Endodermal cell (in vitro differentiated cells): ENCODE measurements at regions not wholly inside any gene's neighbourhood (a gene's known extent, or its start where the extent isn't known, plus 50 kb on each side); places are given as distances from the start of the nearest gene placed in this dataset.

Source experiments
- DNase-seq: peaks from one replicate; pipeline ENCODE4 v3.0.0-alpha.2; 2017
- H3K27ac ChIP-seq: 2 replicates; pipeline ENCODE4 v1.5.1; 2013; ENCODE audit warnings: mild to moderate bottlenecking, low read depth, low read length, moderate library complexity
- H3K27me3 ChIP-seq: 2 replicates; pipeline ENCODE4 v1.6.1; 2013; ENCODE audit warnings: mild to moderate bottlenecking, low read length, moderate library complexity; ENCODE audit not compliant: insufficient read depth, control insufficient read depth, poor library complexity, severe bottlenecking
- H3K36me3 ChIP-seq: 2 replicates; pipeline ENCODE4 v1.7.0; 2013; ENCODE audit warnings: mild to moderate bottlenecking, low read length, moderate library complexity; ENCODE audit not compliant: control insufficient read depth, insufficient read depth
- H3K4me1 ChIP-seq: one replicate; pipeline ENCODE4 v1.7.0; 2013; ENCODE audit warnings: low read length; ENCODE audit not compliant: control insufficient read depth, insufficient read depth
- H3K4me3 ChIP-seq: 2 replicates; pipeline ENCODE4 v1.5.1; 2013; ENCODE audit warnings: mild to moderate bottlenecking, low read length, moderate library complexity
- H3K9ac ChIP-seq: 2 replicates; pipeline ENCODE4 v1.6.1; 2013; ENCODE audit warnings: mild to moderate bottlenecking, low read length, moderate library complexity; ENCODE audit not compliant: poor library complexity, severe bottlenecking; ENCODE audit errors: extremely low read depth
- H3K9me3 ChIP-seq: 2 replicates; pipeline ENCODE4 v1.6.1; 2013; ENCODE audit warnings: mild to moderate bottlenecking, low read length, moderate library complexity; ENCODE audit not compliant: control insufficient read depth
- H3K27ac Mint-ChIP-seq: 2 replicates; pipeline ENCODE4 v1.8.0; 2020; ENCODE audit warnings: mixed read lengths
- H3K27me3 Mint-ChIP-seq: 2 replicates; pipeline ENCODE4 v1.8.0; 2021; ENCODE audit warnings: mild to moderate bottlenecking, mixed read lengths; ENCODE audit not compliant: insufficient read depth
- H3K36me3 Mint-ChIP-seq: 2 replicates; pipeline ENCODE4 v1.8.0; 2020; ENCODE audit warnings: low read depth, mixed read lengths
- H3K4me1 Mint-ChIP-seq: 2 replicates; pipeline ENCODE4 v1.8.0; 2020; ENCODE audit warnings: mixed read lengths
- H3K4me3 Mint-ChIP-seq: 2 replicates; pipeline ENCODE4 v1.8.0; 2020; ENCODE audit warnings: mild to moderate bottlenecking, moderate library complexity, mixed read lengths
- H3K9me3 Mint-ChIP-seq: 2 replicates; pipeline ENCODE4 v1.8.0; 2020; ENCODE audit warnings: mild to moderate bottlenecking, mixed read lengths
- CTCF ChIP-seq: fragments of 200-600 bp; sonication (generic); conservative IDR thresholded peaks from 2 replicates; pipeline ENCODE4 v1.5.0; 2021; ENCODE audit warnings: antibody characterized with exemption, mild to moderate bottlenecking
- WGBS, 2 experiments: methylation state at CpG; one replicate each; pipeline versions ENCODE4 v1.1.5 to v1.1.7; 2013; ENCODE audit warnings: missing lambda C conversion rate in 2 of 2, mixed read lengths in 1 of 2; ENCODE audit not compliant: insufficient coverage in 1 of 2, insufficient read length in 1 of 2; 5-methylcytosine and 5-hydroxymethylcytosine counted together

DNA sequence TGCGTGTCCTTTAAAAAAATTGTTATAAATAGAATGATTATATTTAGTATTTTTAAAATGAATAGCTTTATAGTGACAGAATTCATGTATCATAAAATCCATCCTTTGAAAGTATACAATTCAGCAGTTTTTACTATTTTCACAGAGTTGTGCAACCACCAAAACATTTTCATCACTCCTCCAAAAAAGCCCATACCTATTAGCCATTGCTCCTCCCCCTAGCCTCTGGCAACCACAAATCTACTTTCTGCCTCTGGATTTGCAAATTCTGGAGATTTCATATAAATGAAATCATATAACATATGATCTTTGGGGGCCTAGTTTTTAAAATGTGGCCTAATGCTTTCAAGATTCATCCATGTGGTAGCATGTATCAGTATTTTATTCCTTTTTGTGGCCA, 117.9 kb upstream of the MED13L start:
- WGBS, 2 experiments = no CpG with 5 or more reads among the region's 1 CpG
- Histone ChIP-seq H3K4me3 (no peak overlapping the region), H3K27ac (no peak overlapping the region), H3K9ac (no peak overlapping the region), H3K27me3 (no peaks in the 10 kb centered on the region), H3K4me1 (no peaks in the 10 kb centered on the region), H3K36me3 (no peaks in the 10 kb centered on the region), H3K9me3 (peaks cover 31% of the 10 kb centered on the region)
- Mint-ChIP-seq H3K4me1 (peaks cover 5% of the 10 kb centered on the region), H3K27me3 (peaks cover 2% of the 10 kb centered on the region), H3K36me3 (no peaks in the 10 kb centered on the region), H3K9me3 (peaks cover 20% of the 10 kb centered on the region), H3K4me3 (no peak overlapping the region), H3K27ac (no peak overlapping the region)
- DNase-seq = no peak
- TF ChIP-seq CTCF = no peak

- Histone ChIP-seq H3K4me3 (no peak overlapping the region), H3K27me3 (no peaks in the 10 kb centered on the region), H3K9me3 (peaks cover 30% of the 10 kb centered on the region), H3K36me3 (no peaks in the 10 kb centered on the region), H3K27ac (no peak overlapping the region), H3K9ac (no peak overlapping the region), H3K4me1 (no peaks in the 10 kb centered on the region)
- Mint-ChIP-seq H3K27ac (no peak overlapping the region), H3K4me1 (no peaks in the 10 kb centered on the region), H3K36me3 (no peaks in the 10 kb centered on the region), H3K4me3 (no peak overlapping the region), H3K27me3 (peaks cover 2% of the 10 kb centered on the region), H3K9me3 (peaks cover 27% of the 10 kb centered on the region)
- 92% methylated on average over 3 of the region's 3 CpGs for WGBS, 2 experiments
- TF ChIP-seq CTCF = no peak
- DNase-seq = no peak
Measured at GRCh38 chr12:116397148-116397547, 119.7 kb upstream of the MED13L start.

- no peaks in the 10 kb centered on the region for H3K4me1 ChIP-seq
- H3K36me3 Mint-ChIP-seq = no peaks in the 10 kb centered on the region
Measured at GRCh38 chr12:116398193-116398592, 120.7 kb upstream of the MED13L start.

More at GRCh38 chr12:116398193-116398592, 120.7 kb upstream of the MED13L start:
- Mint-ChIP-seq H3K4me1 (no peaks in the 10 kb centered on the region), H3K27ac (no peak overlapping the region), H3K27me3 (peaks cover 2% of the 10 kb centered on the region), H3K9me3 (peaks cover 27% of the 10 kb centered on the region), H3K4me3 (no peak overlapping the region)
- Histone ChIP-seq H3K9ac (no peak overlapping the region), H3K36me3 (no peaks in the 10 kb centered on the region), H3K4me3 (peak overlapping the region; percentile 10), H3K9me3 (peaks cover 30% of the 10 kb centered on the region), H3K27me3 (no peaks in the 10 kb centered on the region), H3K27ac (no peak overlapping the region)
- no peak for DNase-seq
- TF ChIP-seq CTCF = no peak
